GM18517 (cell line): ENCODE measurements at regions not wholly inside any gene's neighbourhood (a gene's known extent, or its start where the extent isn't known, plus 50 kb on each side); places are given as distances from the start of the nearest gene placed in this dataset.
"Not testable (repeated sequence)": the region's sequence is repeated elsewhere in the genome, so short reads cannot be mapped to it uniquely, and the experiment has no call there.

Source experiments
- ATAC-seq: cut with Tn5 transposase; IDR thresholded peaks from one replicate; pipeline ENCODE4 v1.9.1; 2021; ENCODE audit warnings: mild to moderate bottlenecking, moderate library complexity; ENCODE audit not compliant: unreplicated experiment

- no peak for ATAC-seq
Observed at GRCh38 chr13:76630629-76631230, 255.5 kb downstream of the KCTD12 start.

- ATAC-seq = no peak
Observed at GRCh38 chr13:76622315-76623040, 263.7 kb downstream of the KCTD12 start.

- no peak for ATAC-seq
Observed at GRCh38 chr13:76621705-76622104, 264.5 kb downstream of the KCTD12 start.

GRCh38 chr13:76620036-76620435 lies 266.2 kb downstream of the KCTD12 start:
- no peak for ATAC-seq

- no peak for ATAC-seq
Observed at GRCh38 chr13:76619631-76620030, 266.6 kb downstream of the KCTD12 start.

GRCh38 chr13:76610819-76611415 lies 275.3 kb downstream of the KCTD12 start:
- ATAC-seq = no peak

- ATAC-seq = no peak
Observed at GRCh38 chr13:76609643-76610042, 276.6 kb downstream of the KCTD12 start.

GRCh38 chr13:76607866-76608265 lies 278.3 kb downstream of the KCTD12 start:
- no peak for ATAC-seq

GRCh38 chr13:76600081-76600480 lies 286.1 kb downstream of the KCTD12 start:
- no peak for ATAC-seq

GRCh38 chr13:76597868-76598267 lies 288.3 kb downstream of the KCTD12 start:
- no peak for ATAC-seq

- no peak for ATAC-seq
Observed at GRCh38 chr13:76596216-76596615, 290.0 kb downstream of the KCTD12 start.

GRCh38 chr13:76594435-76594834 lies 291.8 kb downstream of the KCTD12 start:
- ATAC-seq = no peak

GRCh38 chr13:76586842-76587241 lies 299.4 kb downstream of the KCTD12 start:
- ATAC-seq = no peak

- ATAC-seq = no peak
Observed at GRCh38 chr13:76579701-76580100, 306.5 kb downstream of the KCTD12 start.

GRCh38 chr13:76575634-76576033 lies 310.6 kb downstream of the KCTD12 start:
- not testable (repeated sequence) for ATAC-seq

GRCh38 chr13:76570510-76570971 lies 315.7 kb downstream of the KCTD12 start:
- no peak for ATAC-seq

- no peak for ATAC-seq
Observed at GRCh38 chr13:76556627-76557026, 329.6 kb downstream of the KCTD12 start.

GRCh38 chr13:76552807-76553206 lies 333.4 kb downstream of the KCTD12 start:
- ATAC-seq = no peak

GRCh38 chr13:76552041-76552772 lies 334.0 kb downstream of the KCTD12 start:
- ATAC-seq = no peak

- no peak for ATAC-seq
Observed at GRCh38 chr13:76542176-76542575, 344.0 kb downstream of the KCTD12 start.

- no peak for ATAC-seq
Observed at GRCh38 chr13:76538004-76538403, 348.2 kb downstream of the KCTD12 start.
